SK-N-SH (cell line): ENCODE measurements at regions not wholly inside any gene's neighbourhood (a gene's known extent, or its start where the extent isn't known, plus 50 kb on each side); places are given as distances from the start of the nearest gene placed in this dataset.

ENCODE experiments used
- NFIC ChIP-seq: IDR thresholded peaks from 2 replicates; pipeline ENCODE4 v1.4.0; 2012; ENCODE audit warnings: borderline replicate concordance
- POLR2AphosphoS5 ChIP-seq: IDR thresholded peaks from 2 replicates; pipeline ENCODE4 v1.6.1; 2012; ENCODE audit warnings: low read depth, low read length

DNA sequence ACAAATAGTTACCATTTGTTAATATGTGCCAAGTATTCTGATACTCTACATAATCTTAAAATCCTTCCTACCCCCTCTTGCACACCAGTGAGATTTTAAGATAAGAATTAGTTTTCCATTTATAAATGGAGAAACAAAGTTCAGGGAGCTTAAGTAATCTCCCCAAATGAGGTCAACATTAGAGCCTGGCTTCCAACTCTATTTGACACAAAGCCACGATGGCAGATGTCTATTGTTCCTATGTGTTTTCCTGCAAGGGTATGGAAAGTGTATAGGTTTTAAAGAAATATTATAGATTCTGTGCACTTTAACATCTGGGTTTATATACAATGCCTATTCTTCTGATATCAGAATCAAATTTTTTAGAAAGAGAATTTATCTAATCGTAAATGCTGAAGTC, 143.9 kb upstream of the SEMA3C start:
- TF ChIP-seq POLR2AphosphoS5 (no peak), NFIC (no peak)
